H1 (cell line): ENCODE measurements at regions not wholly inside any gene's neighbourhood (a gene's known extent, or its start where the extent isn't known, plus 50 kb on each side); places are given as distances from the start of the nearest gene placed in this dataset.
A peak's percentile ranks its signal among the peaks of the same experiment; 100 is the strongest.
"Not testable (repeated sequence)": the region's sequence is repeated elsewhere in the genome, so short reads cannot be mapped to it uniquely, and the experiment has no call there.

Experiments used
- CTCF ChIA-PET: fragments of 300-600 bp; sonication (Branson Sonifier 250); formaldehyde crosslinking; loops from one replicate; lab custom pipeline; 2021; ENCODE audit not compliant: partially characterized antibody; lab: Charles Lee
- POLR2A ChIA-PET: fragments of 300-600 bp; sonication (Branson Sonifier 250); formaldehyde crosslinking; loops from one replicate; lab custom pipeline; 2021; ENCODE audit warnings: inconsistent platforms; ENCODE audit not compliant: partially characterized antibody; lab: Charles Lee
- DNase-seq, 2 experiments: peaks; one replicate each; pipeline versions ENCODE4 v3.0.0 to v3.0.0-alpha.2; 2010 to 2022; ENCODE audit warnings: low spot score in 2 of 2, low read depth in 1 of 2, mixed read lengths in 1 of 2
- FAIRE-seq: peaks from 2 replicates; lab custom pipeline; 2011; peaks lifted over from hg19 to GRCh38; lab: Jason Lieb, UNC
- H2AFZ ChIP-seq: 2 replicates; pipeline ENCODE4 v1.8.1; 2012; ENCODE audit warnings: low read length, inconsistent platforms
- H2AK5ac ChIP-seq: 2 replicates; pipeline ENCODE4 v1.6.1; 2013; ENCODE audit warnings: low read depth, low read length
- H2BK120ac ChIP-seq: replicated peaks from 2 replicates; pipeline ENCODE3; 2013; ENCODE audit warnings: low read depth, low read length, inconsistent platforms
- H2BK12ac ChIP-seq: 2 replicates; pipeline ENCODE4 v1.6.1; 2013; ENCODE audit warnings: low read depth, low read length
- H2BK15ac ChIP-seq: 2 replicates; pipeline ENCODE4 v1.6.1; 2013; ENCODE audit warnings: low read length
- H2BK20ac ChIP-seq: 2 replicates; pipeline ENCODE4 v1.6.1; 2013; ENCODE audit warnings: low read length
- H2BK5ac ChIP-seq: 2 replicates; pipeline ENCODE4 v1.6.1; 2013; ENCODE audit warnings: low read depth, low read length
- H3K14ac ChIP-seq: 2 replicates; pipeline ENCODE4 v1.6.1; 2013; ENCODE audit warnings: inconsistent platforms; ENCODE audit not compliant: insufficient read length
- H3K18ac ChIP-seq: 2 replicates; pipeline ENCODE4 v1.6.1; 2013; ENCODE audit warnings: low read length; ENCODE audit errors: extremely low read depth
- H3K23ac ChIP-seq: 2 replicates; pipeline ENCODE4 v1.6.1; 2013; ENCODE audit warnings: inconsistent platforms; ENCODE audit not compliant: insufficient read length
- H3K23me2 ChIP-seq: 2 replicates; pipeline ENCODE4 v1.6.1; 2013; ENCODE audit warnings: low read depth, low read length
- H3K27ac ChIP-seq: 2 replicates; pipeline ENCODE4 v1.6.1; 2011; ENCODE audit warnings: low read depth, low read length, inconsistent platforms
- H3K27me3 ChIP-seq, 4 experiments: replicated peaks in 1 of 4; 1 replicate in 1 of 4; 2 replicates in 3 of 4; pipeline versions ENCODE4 v1.6.1 to v1.8.1; 2011 to 2013; ENCODE audit warnings: low read length in 3 of 4, mild to moderate bottlenecking in 3 of 4, inconsistent platforms in 2 of 4, mixed read lengths in 2 of 4, moderate library complexity in 1 of 4; ENCODE audit not compliant: control insufficient read depth in 3 of 4, insufficient read depth in 3 of 4; ENCODE audit errors: extremely low read depth in 1 of 4
- H3K36me3 ChIP-seq, 4 experiments: 2 replicates each; pipeline versions ENCODE4 v1.6.1 to v1.8.1; 2011 to 2013; ENCODE audit warnings: mild to moderate bottlenecking in 4 of 4, low read length in 3 of 4, moderate library complexity in 2 of 4, control low read depth in 1 of 4, inconsistent platforms in 1 of 4; ENCODE audit not compliant: insufficient read depth in 4 of 4, control insufficient read depth in 2 of 4
- H3K4ac ChIP-seq: replicated peaks from 2 replicates; pipeline ENCODE3; 2013; ENCODE audit warnings: low read length, low read depth, mixed read lengths, inconsistent platforms; ENCODE audit not compliant: insufficient read length
- H3K4me1 ChIP-seq, 4 experiments: replicated peaks in 1 of 4; 1 replicate in 1 of 4; 2 replicates in 3 of 4; pipeline versions ENCODE4 v1.6.1 to v1.8.1; 2011 to 2013; ENCODE audit warnings: low read length in 3 of 4, inconsistent platforms in 2 of 4, mixed read lengths in 1 of 4; ENCODE audit not compliant: insufficient read depth in 4 of 4, control insufficient read depth in 3 of 4
- H3K4me2 ChIP-seq, 2 experiments: 2 replicates each; pipeline versions ENCODE4 v1.6.1 to v1.8.1; 2011 to 2013; ENCODE audit warnings: low read depth in 2 of 2, low read length in 2 of 2, control low read depth in 1 of 2, inconsistent platforms in 1 of 2, mild to moderate bottlenecking in 1 of 2; ENCODE audit not compliant: insufficient read depth in 1 of 2
- H3K4me3 ChIP-seq, 4 experiments: fragments of 200-600, 300-600 bp in 1 of 4; sonication (generic), shearing (Covaris generic), sonication (Bioruptor Twin) in 1 of 4; 2 replicates each; pipeline versions ENCODE4 v1.5.1 to v1.8.1; 2011 to 2016; ENCODE audit warnings: low read length in 4 of 4, low read depth in 3 of 4, control low read depth in 2 of 4, inconsistent platforms in 2 of 4, mild to moderate bottlenecking in 2 of 4, mixed read lengths in 1 of 4, moderate library complexity in 1 of 4; ENCODE audit not compliant: insufficient read depth in 2 of 4; ENCODE audit errors: extremely low read depth in 1 of 4
- H3K56ac ChIP-seq: replicated peaks from 2 replicates; pipeline ENCODE3; 2013; ENCODE audit warnings: low read depth, mild to moderate bottlenecking, mixed read lengths, low read length, inconsistent platforms; ENCODE audit not compliant: insufficient read length
- H3K79me1 ChIP-seq: 2 replicates; pipeline ENCODE4 v1.6.1; 2013; ENCODE audit warnings: low read depth, low read length, control low read depth
- H3K79me2 ChIP-seq, 2 experiments: 2 replicates each; pipeline versions ENCODE4 v1.6.1 to v1.8.1; 2012 to 2013; ENCODE audit warnings: low read length in 2 of 2, mild to moderate bottlenecking in 2 of 2, inconsistent platforms in 1 of 2; ENCODE audit not compliant: insufficient read depth in 2 of 2, control insufficient read depth in 1 of 2
- H3K9ac ChIP-seq, 4 experiments: replicated peaks in 1 of 4; 1 replicate in 1 of 4; 2 replicates in 3 of 4; pipeline versions ENCODE4 v1.6.1 to v1.8.1; 2011 to 2013; ENCODE audit warnings: low read depth in 3 of 4, low read length in 3 of 4, control low read depth in 2 of 4, mild to moderate bottlenecking in 2 of 4, moderate library complexity in 2 of 4, inconsistent platforms in 1 of 4; ENCODE audit errors: extremely low read depth in 1 of 4
- H3K9me3 ChIP-seq, 2 experiments: 2 replicates each; pipeline versions ENCODE4 v1.6.1 to v1.8.1; 2012 to 2013; ENCODE audit warnings: mild to moderate bottlenecking in 2 of 2, moderate library complexity in 2 of 2, control low read depth in 1 of 2, inconsistent platforms in 1 of 2, low read depth in 1 of 2, low read length in 1 of 2, mixed read lengths in 1 of 2; ENCODE audit not compliant: insufficient read depth in 2 of 2
- H4K20me1 ChIP-seq, 2 experiments: replicated peaks in 1 of 2; 2 replicates each; pipeline versions ENCODE3 to v1.8.1; 2011 to 2013; ENCODE audit warnings: inconsistent platforms in 2 of 2, low read length in 2 of 2, mild to moderate bottlenecking in 1 of 2; ENCODE audit not compliant: insufficient read depth in 2 of 2, control insufficient read depth in 1 of 2
- H4K5ac ChIP-seq: 2 replicates; pipeline ENCODE4 v1.6.1; 2013; ENCODE audit warnings: low read length, low read depth, mixed read lengths, inconsistent platforms; ENCODE audit not compliant: insufficient read length
- H4K8ac ChIP-seq: 2 replicates; pipeline ENCODE4 v1.8.0; 2013; ENCODE audit warnings: mild to moderate bottlenecking, moderate library complexity, low read length, inconsistent platforms; ENCODE audit not compliant: insufficient read depth; ENCODE audit errors: extremely low read depth
- H4K91ac ChIP-seq: replicated peaks from 2 replicates; pipeline ENCODE3; 2013; ENCODE audit warnings: low read length, mixed read lengths, inconsistent platforms; ENCODE audit not compliant: insufficient read length
- WGBS, 2 experiments: shearing (Covaris generic) in 1 of 2; methylation state at CpG; one replicate each; pipeline versions ENCODE4 v1.1.6 to v1.1.7; 2013 to 2015; ENCODE audit warnings: low lambda C conversion rate in 2 of 2, mixed read lengths in 2 of 2, inconsistent platforms in 1 of 2, low coverage in 1 of 2, missing lambda C conversion rate in 1 of 2; ENCODE audit not compliant: insufficient replicate concordance in 2 of 2, insufficient coverage in 1 of 2, insufficient read length in 1 of 2; ENCODE audit errors: extremely low coverage in 1 of 2, missing lambda C conversion rate in 1 of 2; 5-methylcytosine and 5-hydroxymethylcytosine counted together

GRCh38 chr5:120949596-120949995, 485.5 kb downstream of the PRR16 start:
- POLR2A ChIA-PET, H3K4me1 ChIP-seq, H3K4me3 ChIP-seq, H3K9ac ChIP-seq, CTCF ChIA-PET, H3K14ac ChIP-seq, H3K27ac ChIP-seq, H2BK20ac ChIP-seq, FAIRE-seq, H2BK15ac ChIP-seq, H2AFZ ChIP-seq, H3K56ac ChIP-seq, H3K23ac ChIP-seq, H3K27me3 ChIP-seq, H2BK120ac ChIP-seq, H4K20me1 ChIP-seq, DNase-seq, H4K8ac ChIP-seq, H3K4ac ChIP-seq, H3K23me2 ChIP-seq, H3K79me2 ChIP-seq, H2BK12ac ChIP-seq, H3K4me2 ChIP-seq, H3K18ac ChIP-seq, H4K5ac ChIP-seq, H2BK5ac ChIP-seq, H4K91ac ChIP-seq, H3K79me1 ChIP-seq, H3K36me3 ChIP-seq: not testable (repeated sequence)
- H2AK5ac ChIP-seq: peak overlapping the region; percentile 65; the same call in 1 of the 2 replicates
- peaks cover 13 to 17% of the 10 kb centered on the region in 2 experiments for H3K9me3 ChIP-seq
- 89% methylated on average over 4 of the region's 4 CpGs; no CpG with 5 or more reads in 1 of the 2 experiments for WGBS, 2 experiments

GRCh38 chr5:120953445-120953844, 489.3 kb downstream of the PRR16 start:
- H3K27ac ChIP-seq, H2AFZ ChIP-seq, H3K18ac ChIP-seq, POLR2A ChIA-PET, H3K4me3 ChIP-seq, H3K14ac ChIP-seq, H3K36me3 ChIP-seq, H3K4ac ChIP-seq, H2BK120ac ChIP-seq, H3K79me2 ChIP-seq, H4K8ac ChIP-seq, DNase-seq, H3K27me3 ChIP-seq, FAIRE-seq, H2AK5ac ChIP-seq, H3K4me2 ChIP-seq, H2BK20ac ChIP-seq, H4K20me1 ChIP-seq, H3K4me1 ChIP-seq, H4K5ac ChIP-seq, H2BK12ac ChIP-seq, H3K56ac ChIP-seq, CTCF ChIA-PET, H3K23ac ChIP-seq, H4K91ac ChIP-seq, H3K79me1 ChIP-seq, H3K23me2 ChIP-seq, H2BK15ac ChIP-seq, H3K9ac ChIP-seq, H2BK5ac ChIP-seq: not testable (repeated sequence)
- 93% methylated on average over 2 of the region's 2 CpGs; no CpG with 5 or more reads in 1 of the 2 experiments for WGBS, 2 experiments
- peaks cover 13 to 17% of the 10 kb centered on the region in 2 experiments for H3K9me3 ChIP-seq
